WTC11 (cell line): ENCODE measurements at regions not wholly inside any gene's neighbourhood (a gene's known extent, or its start where the extent isn't known, plus 50 kb on each side); places are given as distances from the start of the nearest gene placed in this dataset.

Source experiments
- ESRRA ChIP-seq: sonication (generic); formaldehyde crosslinking; IDR thresholded peaks from 2 replicates; pipeline ENCODE4 v1.8.1; 2022; ENCODE audit warnings: mild to moderate bottlenecking, missing genetic modification reagents, borderline replicate concordance
- FOXP1 ChIP-seq: sonication (generic); formaldehyde crosslinking; IDR thresholded peaks from 2 replicates; pipeline ENCODE4 v1.8.0; 2022; ENCODE audit warnings: missing genetic modification reagents, mild to moderate bottlenecking, moderate library complexity, borderline replicate concordance
- GTF2I ChIP-seq: fragments of 250-450 bp; sonication (Bioruptor Pico); conservative IDR thresholded peaks from 2 replicates; pipeline ENCODE4 v1.4.0; 2021; ENCODE audit warnings: mild to moderate bottlenecking
- MAX ChIP-seq: sonication (generic); formaldehyde crosslinking; IDR thresholded peaks from 2 replicates; pipeline ENCODE4 v1.8.0; 2022; ENCODE audit warnings: mild to moderate bottlenecking, missing genetic modification reagents
- NFE2L1 ChIP-seq: sonication (generic); formaldehyde crosslinking; IDR thresholded peaks from 2 replicates; pipeline ENCODE4 v1.8.1; 2023; ENCODE audit warnings: missing genetic modification reagents
- NR2C2 ChIP-seq: sonication (generic); formaldehyde crosslinking; IDR thresholded peaks from 2 replicates; pipeline ENCODE4 v1.8.0; 2022; ENCODE audit warnings: mild to moderate bottlenecking, missing genetic modification reagents
- SMAD3 ChIP-seq: sonication (generic); formaldehyde crosslinking; IDR thresholded peaks from 2 replicates; pipeline ENCODE4 v1.8.0; 2022; ENCODE audit warnings: missing genetic modification reagents, mild to moderate bottlenecking, borderline replicate concordance
- SOX15 ChIP-seq: fragments of 250-450 bp; sonication (Bioruptor Pico); IDR thresholded peaks from 2 replicates; pipeline ENCODE4 v1.9.0; 2021; ENCODE audit warnings: mild to moderate bottlenecking
- TF ChIP-seq, protein P1 (sequence below): fragments of 200-600 bp; IDR thresholded peaks from 2 replicates; pipeline ENCODE4 v1.8.0; 2022; ENCODE audit warnings: antibody characterized with exemption
- TF ChIP-seq, protein P2 (sequence below): sonication (generic); formaldehyde crosslinking; IDR thresholded peaks from 2 replicates; pipeline ENCODE4 v1.8.1; 2023; ENCODE audit warnings: mild to moderate bottlenecking, missing genetic modification reagents
- TF ChIP-seq, protein P3 (sequence below): fragments of 250-450 bp; sonication (Bioruptor Pico); IDR thresholded peaks from 2 replicates; pipeline ENCODE4 v1.9.0; 2021; ENCODE audit warnings: moderate library complexity, mild to moderate bottlenecking, inconsistent platforms, borderline replicate concordance

DNA sequence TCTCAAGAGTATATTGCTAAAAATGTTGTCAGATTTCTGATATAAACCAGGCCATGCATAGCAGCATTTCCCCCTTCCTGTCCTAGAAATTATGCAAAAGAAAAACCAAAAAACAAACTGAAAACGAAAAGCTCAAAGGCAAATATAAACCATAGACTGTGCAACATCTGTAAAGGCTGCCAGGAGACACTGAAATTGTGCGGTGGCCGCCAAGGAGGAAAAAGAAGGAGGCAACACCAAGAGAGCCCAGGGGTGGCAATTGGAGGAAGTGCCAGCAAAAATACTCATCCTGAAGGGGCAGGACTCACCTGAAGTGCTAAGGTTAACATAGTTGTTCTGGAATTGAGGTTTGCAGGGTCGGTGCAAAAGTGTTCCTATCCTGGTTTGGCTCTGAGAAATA lies 92.0 kb downstream of the RWDD3 start:
- TF ChIP-seq, protein P1, sequence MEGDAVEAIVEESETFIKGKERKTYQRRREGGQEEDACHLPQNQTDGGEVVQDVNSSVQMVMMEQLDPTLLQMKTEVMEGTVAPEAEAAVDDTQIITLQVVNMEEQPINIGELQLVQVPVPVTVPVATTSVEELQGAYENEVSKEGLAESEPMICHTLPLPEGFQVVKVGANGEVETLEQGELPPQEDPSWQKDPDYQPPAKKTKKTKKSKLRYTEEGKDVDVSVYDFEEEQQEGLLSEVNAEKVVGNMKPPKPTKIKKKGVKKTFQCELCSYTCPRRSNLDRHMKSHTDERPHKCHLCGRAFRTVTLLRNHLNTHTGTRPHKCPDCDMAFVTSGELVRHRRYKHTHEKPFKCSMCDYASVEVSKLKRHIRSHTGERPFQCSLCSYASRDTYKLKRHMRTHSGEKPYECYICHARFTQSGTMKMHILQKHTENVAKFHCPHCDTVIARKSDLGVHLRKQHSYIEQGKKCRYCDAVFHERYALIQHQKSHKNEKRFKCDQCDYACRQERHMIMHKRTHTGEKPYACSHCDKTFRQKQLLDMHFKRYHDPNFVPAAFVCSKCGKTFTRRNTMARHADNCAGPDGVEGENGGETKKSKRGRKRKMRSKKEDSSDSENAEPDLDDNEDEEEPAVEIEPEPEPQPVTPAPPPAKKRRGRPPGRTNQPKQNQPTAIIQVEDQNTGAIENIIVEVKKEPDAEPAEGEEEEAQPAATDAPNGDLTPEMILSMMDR = no peak
- TF ChIP-seq FOXP1 (no peak), NR2C2 (no peak), MAX (CRISPR knock-in tag) (no peak), ESRRA (CRISPR knock-in tag) (no peak), GTF2I (CRISPR knock-in tag) (no peak), SOX15 (CRISPR knock-in tag) (no peak), SMAD3 (CRISPR knock-in tag) (no peak), NFE2L1 (CRISPR knock-in tag) (no peak)
- TF ChIP-seq, protein P2, sequence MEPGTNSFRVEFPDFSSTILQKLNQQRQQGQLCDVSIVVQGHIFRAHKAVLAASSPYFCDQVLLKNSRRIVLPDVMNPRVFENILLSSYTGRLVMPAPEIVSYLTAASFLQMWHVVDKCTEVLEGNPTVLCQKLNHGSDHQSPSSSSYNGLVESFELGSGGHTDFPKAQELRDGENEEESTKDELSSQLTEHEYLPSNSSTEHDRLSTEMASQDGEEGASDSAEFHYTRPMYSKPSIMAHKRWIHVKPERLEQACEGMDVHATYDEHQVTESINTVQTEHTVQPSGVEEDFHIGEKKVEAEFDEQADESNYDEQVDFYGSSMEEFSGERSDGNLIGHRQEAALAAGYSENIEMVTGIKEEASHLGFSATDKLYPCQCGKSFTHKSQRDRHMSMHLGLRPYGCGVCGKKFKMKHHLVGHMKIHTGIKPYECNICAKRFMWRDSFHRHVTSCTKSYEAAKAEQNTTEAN (CRISPR knock-in tag) = no peak
- TF ChIP-seq, protein P3, sequence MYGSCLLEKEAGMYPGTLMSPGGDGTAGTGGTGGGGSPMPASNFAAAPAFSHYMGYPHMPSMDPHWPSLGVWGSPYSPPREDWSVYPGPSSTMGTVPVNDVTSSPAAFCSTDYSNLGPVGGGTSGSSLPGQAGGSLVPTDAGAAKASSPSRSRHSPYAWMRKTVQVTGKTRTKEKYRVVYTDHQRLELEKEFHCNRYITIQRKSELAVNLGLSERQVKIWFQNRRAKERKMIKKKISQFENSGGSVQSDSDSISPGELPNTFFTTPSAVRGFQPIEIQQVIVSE (CRISPR knock-in tag) = no peak
